GM18498 (cell line): ENCODE measurements at regions not wholly inside any gene's neighbourhood (a gene's known extent, or its start where the extent isn't known, plus 50 kb on each side); places are given as distances from the start of the nearest gene placed in this dataset.

Experiments used
- ATAC-seq: cut with Tn5 transposase; IDR thresholded peaks from one replicate; pipeline ENCODE4 v1.9.1; 2021; ENCODE audit warnings: mild to moderate bottlenecking, moderate library complexity; ENCODE audit not compliant: unreplicated experiment

- no peak for ATAC-seq
Observed at GRCh38 chrY:15478348-15478963, 954.1 kb downstream of the NLGN4Y start.

- ATAC-seq = no peak
Observed at GRCh38 chrY:15500536-15500935, 976.2 kb downstream of the NLGN4Y start.

- ATAC-seq = no peak
Observed at GRCh38 chrY:15501181-15501580, 976.9 kb downstream of the NLGN4Y start.

GRCh38 chrY:15510288-15510687 is 986.0 kb downstream of the NLGN4Y start:
- no peak for ATAC-seq

DNA sequence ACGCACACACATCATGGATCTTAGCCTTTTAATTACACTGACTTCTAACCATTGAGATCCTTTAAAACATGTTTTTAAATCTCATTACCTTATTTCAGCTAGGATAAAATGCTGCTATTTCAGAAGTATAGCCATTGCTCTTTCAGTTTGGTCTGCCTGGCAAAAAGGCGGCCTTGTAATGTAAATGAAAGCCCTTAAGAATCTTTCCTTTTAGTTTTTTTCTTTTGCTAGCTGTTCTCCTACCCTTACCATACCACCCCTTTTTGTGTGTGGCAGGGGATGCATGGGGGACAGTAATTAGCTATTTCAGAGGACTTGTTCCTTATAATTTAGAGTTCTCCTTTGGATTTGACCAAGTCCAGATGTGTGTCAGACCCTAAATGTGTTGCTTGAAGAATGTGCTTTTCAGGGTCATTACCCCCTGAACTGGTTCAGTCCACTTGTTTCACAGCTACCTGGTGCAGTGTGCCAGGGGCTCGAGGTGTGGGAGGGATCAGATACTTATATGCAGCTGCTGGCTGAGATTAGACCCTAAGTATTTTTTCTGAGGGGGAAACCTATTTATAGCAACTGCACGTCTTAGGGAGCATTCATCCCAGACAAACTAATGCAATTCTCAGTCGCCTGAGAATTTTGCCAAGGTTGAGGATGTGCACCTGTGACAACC is 986.8 kb downstream of the NLGN4Y start:
- no peak for ATAC-seq

DNA sequence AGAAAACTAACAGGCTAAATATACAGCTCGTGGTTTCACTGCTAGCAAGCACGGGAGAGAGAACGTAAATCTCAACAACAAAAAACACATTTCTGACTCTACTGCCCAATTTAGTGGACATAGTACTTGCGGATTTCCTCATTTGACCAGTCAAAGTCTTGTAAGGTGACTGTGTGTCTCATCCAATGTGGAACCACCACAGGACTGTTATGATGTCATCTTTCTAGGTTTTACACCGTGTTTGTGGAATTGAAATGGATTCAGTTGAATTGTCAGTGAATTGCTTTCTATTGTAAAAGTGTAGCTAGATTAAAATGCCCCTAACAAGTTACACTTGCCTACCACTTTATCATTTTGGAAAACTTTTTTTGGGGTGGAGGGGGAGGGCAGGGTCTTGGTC is 1010.8 kb downstream of the NLGN4Y start:
- no peak for ATAC-seq

DNA sequence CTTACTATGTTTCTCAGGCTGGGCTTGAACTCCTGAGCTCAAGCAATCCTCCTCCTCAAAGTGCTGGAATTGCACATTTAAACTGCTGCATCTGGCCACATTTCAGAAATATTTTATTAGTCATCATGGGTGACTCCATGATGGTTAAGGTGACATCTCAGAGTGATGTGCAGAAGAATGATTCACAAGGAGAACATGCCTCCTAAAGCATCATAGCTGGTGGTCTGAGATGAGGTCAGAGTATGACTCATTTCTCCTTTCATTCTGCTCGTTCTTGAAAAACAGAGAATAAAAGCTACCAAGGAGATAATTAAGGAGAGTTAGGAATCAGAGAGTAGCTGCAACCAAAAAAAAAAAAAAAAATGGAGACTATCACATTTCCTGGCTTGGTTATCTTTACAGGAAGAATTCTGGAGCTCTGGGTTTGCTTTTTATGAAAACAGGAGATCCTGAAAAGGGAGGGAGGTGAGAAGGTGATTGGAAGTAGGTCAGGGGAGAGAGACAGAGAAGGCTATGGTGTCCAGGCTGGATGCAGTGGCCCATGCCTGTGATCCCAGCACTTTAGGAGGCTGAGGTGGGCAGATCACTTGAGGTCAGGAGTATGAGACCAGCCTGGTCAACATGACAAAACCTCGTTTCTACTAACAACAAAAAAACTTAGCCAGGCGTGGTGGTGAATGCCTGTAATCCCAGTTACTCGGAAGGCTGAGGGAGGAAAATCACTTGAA is 1011.6 kb downstream of the NLGN4Y start:
- ATAC-seq = no peak

GRCh38 chrY:15540516-15540915 is 1016.2 kb downstream of the NLGN4Y start:
- no peak for ATAC-seq

GRCh38 chrY:15546177-15546754 is 1021.9 kb downstream of the NLGN4Y start:
- no peak for ATAC-seq

DNA sequence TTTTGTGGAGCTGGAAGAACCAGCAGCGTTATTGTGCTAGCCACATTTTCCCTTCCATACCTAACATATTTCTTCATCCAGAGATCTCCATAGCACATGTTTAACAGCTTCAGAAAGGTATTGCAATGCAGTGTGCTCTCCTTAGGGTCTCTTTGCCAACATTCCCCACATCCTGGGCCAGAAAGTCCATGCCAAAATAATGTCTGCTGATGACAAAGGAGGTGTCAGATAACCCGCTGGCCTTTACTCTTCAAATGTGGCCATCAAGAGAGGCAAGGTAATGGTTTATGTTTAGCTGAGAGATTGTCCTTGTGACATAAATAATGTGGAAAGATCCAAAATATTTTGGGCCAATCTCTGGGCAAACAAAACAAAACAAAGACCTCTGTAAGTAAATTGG is 1027.7 kb downstream of the NLGN4Y start:
- ATAC-seq = no peak

DNA sequence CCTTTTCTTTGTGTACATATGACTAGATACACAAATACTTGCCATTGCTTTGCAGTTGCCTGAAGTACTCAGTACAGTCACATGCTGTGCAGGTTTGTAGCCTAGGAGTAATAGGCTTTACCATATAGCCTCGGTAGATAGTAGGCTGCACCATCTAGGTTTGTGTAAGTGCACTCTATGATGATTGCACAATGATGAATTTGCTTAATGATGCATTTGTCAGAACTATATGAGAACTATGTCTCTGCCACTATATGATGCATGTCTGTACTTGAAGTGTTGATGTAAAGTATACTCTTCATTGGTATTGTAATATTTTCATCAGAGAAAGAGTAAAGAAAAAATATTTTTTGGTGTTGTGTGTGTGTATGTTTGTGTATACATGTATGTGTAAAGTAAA is 1030.7 kb downstream of the NLGN4Y start:
- no peak for ATAC-seq

DNA sequence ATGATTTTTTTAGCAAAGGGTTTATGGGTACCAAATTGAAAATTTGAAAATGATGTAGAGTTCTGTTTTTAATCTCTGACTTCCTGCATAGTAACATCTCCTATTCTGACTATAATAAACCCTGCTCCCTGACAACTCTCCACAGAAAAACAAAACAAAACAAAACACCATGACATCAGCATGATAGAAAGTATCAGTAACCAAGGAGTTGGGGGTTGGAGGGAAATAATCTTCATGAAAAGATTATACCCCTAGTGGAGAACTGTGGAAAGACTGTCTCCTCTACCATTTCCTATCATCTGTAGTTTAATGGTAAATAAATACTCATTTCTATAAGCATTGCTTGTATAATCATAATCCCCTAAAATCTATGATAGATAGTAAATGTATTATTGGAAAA is 1034.8 kb downstream of the NLGN4Y start:
- ATAC-seq = no peak

GRCh38 chrY:15560840-15561239 is 1036.5 kb downstream of the NLGN4Y start:
- no peak for ATAC-seq

GRCh38 chrY:15561501-15562289 is 1037.4 kb downstream of the NLGN4Y start:
- ATAC-seq = no peak

DNA sequence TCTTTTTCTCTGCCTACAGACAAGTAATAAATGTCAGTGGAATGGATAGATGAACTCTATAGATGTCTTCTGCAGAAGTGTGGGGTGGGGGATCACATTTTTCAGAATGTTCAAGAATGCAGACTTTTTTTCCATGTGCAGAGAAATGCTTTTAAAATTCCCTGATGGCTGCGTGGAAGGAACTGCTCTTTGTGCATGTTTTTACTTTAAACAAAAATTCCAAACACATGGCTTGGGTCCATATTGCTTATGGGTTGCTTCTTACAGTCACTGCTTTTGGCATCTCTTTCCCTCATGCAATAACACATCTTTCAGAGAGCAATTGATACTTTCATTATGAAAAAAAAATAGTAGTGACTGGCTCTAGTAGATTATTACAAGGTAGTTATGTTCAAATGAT is 1053.6 kb downstream of the NLGN4Y start:
- no peak for ATAC-seq

DNA sequence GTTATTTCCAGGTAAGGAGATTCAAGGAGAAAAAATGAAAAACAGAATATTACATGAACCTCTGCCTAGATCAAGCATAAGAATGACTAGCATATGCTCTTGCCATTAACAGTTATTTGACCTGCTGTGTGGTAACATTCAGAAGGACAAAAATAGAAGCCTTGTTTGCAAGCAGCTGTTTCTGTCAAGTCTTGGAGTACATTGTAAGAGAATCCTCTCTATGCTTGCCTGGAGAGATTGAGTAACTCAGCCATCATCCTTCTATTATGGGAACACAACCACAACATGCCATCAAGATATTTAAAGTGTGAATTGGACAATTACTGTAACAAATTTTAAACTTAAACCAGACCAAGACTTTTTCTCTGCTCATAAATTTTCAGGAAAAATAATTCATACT is 1054.4 kb downstream of the NLGN4Y start:
- ATAC-seq = no peak

- no peak for ATAC-seq
Observed at GRCh38 chrY:15579245-15579644, 1054.9 kb downstream of the NLGN4Y start.

- no peak for ATAC-seq
Observed at GRCh38 chrY:15583111-15583510, 1058.8 kb downstream of the NLGN4Y start.

DNA sequence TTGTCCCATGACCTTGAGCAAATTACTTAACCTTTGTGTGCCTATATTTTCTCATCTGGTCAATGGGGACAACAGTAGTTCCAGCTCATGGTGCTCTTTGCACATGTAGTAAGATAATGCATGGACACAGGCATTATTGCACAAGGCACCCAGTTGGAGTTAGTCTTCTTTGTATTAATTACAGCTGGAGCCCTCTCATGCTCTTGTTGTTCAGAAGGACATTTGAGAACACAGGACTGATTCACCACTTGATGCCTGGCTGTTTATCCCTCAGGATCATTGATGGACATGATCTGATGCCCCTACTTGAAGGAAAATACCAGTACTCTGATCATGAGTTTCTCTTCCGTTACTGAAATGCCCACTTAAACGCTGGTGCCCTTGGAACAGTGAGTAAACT is 1068.6 kb downstream of the NLGN4Y start:
- ATAC-seq = no peak

DNA sequence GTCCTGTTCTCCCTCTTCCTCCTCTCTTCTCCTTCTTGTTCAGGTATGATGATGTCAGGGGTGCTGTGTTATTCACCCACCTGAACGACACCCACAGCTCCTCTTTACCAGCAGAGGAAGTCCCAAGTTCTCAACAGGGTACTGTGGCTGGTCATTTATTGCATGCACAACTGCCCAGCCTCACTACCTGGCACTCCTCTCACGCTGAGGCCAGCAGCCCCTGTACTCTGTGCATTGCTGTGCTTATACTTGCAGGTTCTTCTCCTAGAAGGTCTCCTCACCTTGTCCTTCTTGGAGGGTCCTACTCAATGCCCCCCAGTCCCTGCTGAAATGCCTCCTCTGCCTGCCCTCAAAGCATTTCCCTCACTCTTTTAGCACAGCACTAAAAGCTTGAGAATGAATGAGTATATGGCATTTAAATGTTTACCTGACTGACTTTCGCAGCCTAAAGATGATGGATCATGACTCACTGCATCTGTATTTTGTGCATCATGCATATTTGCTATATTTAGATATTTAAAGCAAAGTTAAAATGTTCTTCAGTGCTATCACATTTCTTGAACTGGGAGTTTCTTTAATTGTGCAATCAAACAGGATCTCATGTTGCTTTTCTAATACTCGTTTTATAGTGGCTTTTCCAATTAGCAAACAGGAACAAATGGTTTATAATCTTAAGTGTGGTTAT is 1069.3 kb downstream of the NLGN4Y start:
- ATAC-seq = no peak

DNA sequence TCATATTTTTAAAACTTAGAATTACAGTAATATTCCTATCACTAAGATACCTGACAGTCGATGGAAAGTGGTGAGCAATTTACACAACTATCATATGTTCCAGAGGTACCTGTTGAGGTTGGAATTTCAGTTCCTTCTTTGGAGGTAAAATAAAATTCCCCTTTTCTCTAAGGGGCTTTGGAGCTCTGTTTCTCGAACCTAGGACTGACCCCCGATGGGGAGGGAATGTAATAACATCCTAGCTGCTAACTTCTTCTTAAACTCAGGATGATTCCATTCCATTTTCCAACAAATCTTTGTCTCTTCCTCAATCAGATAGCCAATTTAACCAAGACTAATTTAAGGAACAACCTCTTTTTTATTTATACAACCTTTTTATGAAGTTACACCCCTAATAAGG is 1069.8 kb downstream of the NLGN4Y start:
- no peak for ATAC-seq
